Esophagus squamous epithelium (tissue), 4 donors: ENCODE measurements at regions not wholly inside any gene's neighbourhood (a gene's known extent, or its start where the extent isn't known, plus 50 kb on each side); places are given as distances from the start of the nearest gene placed in this dataset.

Source experiments
- POLR2A ChIP-seq, 4 donors: fragments of 450-650 bp; IDR thresholded peaks; one replicate each; pipeline ENCODE4 v1.6.1; 2017; ENCODE audit warnings: antibody characterized with exemption in 4 of 4, mild to moderate bottlenecking in 4 of 4, moderate library complexity in 3 of 4
- TF ChIP-seq, protein P1 (sequence below), 6 experiments: fragments of 450-650 bp in 4 of 6; fragments of 200-600 bp in 2 of 6; sonication (generic) in 2 of 6; IDR thresholded peaks; one replicate each; pipeline ENCODE4 v1.5.1; 2016 to 2019; ENCODE audit warnings: antibody characterized with exemption in 6 of 6, mild to moderate bottlenecking in 4 of 6, moderate library complexity in 4 of 6

DNA sequence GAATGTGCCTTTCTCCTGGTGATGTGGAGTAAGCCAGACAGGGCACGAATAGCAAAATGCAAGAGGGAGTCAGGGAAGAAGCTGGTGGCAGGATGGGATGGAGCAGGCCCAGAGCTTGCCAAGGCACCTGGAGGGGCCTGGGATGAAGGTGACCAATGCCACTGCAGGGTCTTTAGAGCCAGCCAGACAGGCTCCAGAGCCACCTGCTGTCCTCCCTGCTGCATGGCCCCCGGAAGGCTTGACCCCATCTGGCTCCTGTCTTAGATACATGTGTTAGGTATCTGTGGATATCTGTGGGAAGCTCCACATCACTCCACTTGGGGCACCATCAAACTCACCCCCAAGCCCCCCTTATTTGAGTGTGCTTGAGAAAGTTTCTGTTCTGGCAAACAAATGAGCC is 99.9 kb upstream of the ATL2 start:
- TF ChIP-seq, protein P1, sequence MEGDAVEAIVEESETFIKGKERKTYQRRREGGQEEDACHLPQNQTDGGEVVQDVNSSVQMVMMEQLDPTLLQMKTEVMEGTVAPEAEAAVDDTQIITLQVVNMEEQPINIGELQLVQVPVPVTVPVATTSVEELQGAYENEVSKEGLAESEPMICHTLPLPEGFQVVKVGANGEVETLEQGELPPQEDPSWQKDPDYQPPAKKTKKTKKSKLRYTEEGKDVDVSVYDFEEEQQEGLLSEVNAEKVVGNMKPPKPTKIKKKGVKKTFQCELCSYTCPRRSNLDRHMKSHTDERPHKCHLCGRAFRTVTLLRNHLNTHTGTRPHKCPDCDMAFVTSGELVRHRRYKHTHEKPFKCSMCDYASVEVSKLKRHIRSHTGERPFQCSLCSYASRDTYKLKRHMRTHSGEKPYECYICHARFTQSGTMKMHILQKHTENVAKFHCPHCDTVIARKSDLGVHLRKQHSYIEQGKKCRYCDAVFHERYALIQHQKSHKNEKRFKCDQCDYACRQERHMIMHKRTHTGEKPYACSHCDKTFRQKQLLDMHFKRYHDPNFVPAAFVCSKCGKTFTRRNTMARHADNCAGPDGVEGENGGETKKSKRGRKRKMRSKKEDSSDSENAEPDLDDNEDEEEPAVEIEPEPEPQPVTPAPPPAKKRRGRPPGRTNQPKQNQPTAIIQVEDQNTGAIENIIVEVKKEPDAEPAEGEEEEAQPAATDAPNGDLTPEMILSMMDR (IDR thresholded peaks at IDR 0.05), result no peak
- TF ChIP-seq POLR2A (IDR thresholded peaks at IDR 0.05), result no peak
